ENCODE measurements at regions not wholly inside any gene's neighbourhood (a gene's known extent, or its start where the extent isn't known, plus 50 kb on each side); places are given as distances from the start of the nearest gene placed in this dataset.

- no peak for TF ChIP-seq CTCF (IDR thresholded peaks at IDR 0.05 in 8 of 11, conservative IDR thresholded peaks at IDR 0.05 in 3 of 11)
- TF ChIP-seq POLR2AphosphoS5 (IDR thresholded peaks at IDR 0.05): no peak
- TF ChIP-seq POLR2A (IDR thresholded peaks at IDR 0.05): no peak
Observed at GRCh38 chr10:69744971-69745370, 56.7 kb upstream of the COL13A1 start.
